ENCODE measurements at regions not wholly inside any gene's neighbourhood (a gene's known extent, or its start where the extent isn't known, plus 50 kb on each side); places are given as distances from the start of the nearest gene placed in this dataset.

- TF ChIP-seq CTCF (conservative IDR thresholded peaks at IDR 0.05; ENCODE audit: low read depth, low read length) (no peak), EZH2phosphoT487 (IDR thresholded peaks at IDR 0.05; ENCODE audit: borderline replicate concordance, low read length) (no peak)
These were observed 263.8 kb downstream of the ARHGAP12 start for GRCh38 chr10:31664803-31665202.

Measured in PC-3 (cell line).